ENCODE measurements at regions not wholly inside any gene's neighbourhood (a gene's known extent, or its start where the extent isn't known, plus 50 kb on each side); places are given as distances from the start of the nearest gene placed in this dataset.
"Not testable (repeated sequence)": the region's sequence is repeated elsewhere in the genome, so short reads cannot be mapped to it uniquely, and the experiment has no call there.

- Histone ChIP-seq H3K27me3 (ENCODE audit: control insufficient read depth, insufficient read depth, low read length) (no peaks in the 10 kb centered on the region), H3K27ac (ENCODE audit: low read length) (no peak overlapping the region), H3K9me3 (ENCODE audit: control insufficient read depth, insufficient read depth, low read length) (peaks cover 5% of the 10 kb centered on the region), H3K4me1 (ENCODE audit: control insufficient read depth, insufficient read depth, low read length) (peaks cover 15% of the 10 kb centered on the region), H3K4me3 (ENCODE audit: low read length) (no peak overlapping the region), H3K36me3 (ENCODE audit: control insufficient read depth, insufficient read depth, low read length) (no peaks in the 10 kb centered on the region)
- 87% methylated on average over 18 of the region's 18 CpGs for WGBS (ENCODE audit: insufficient coverage)
- Mint-ChIP-seq H3K27ac (no peak overlapping the region), H3K27me3 (ENCODE audit: low read depth in 2 of 2) (peaks cover 24 to 27% of the 10 kb centered on the region in 2 donors), H3K4me1 (peaks cover 5 to 15% of the 10 kb centered on the region in 2 donors), H3K9me3 (peaks cover 0 to 3% of the 10 kb centered on the region in 2 donors), H3K36me3 (no peaks in the 10 kb centered on the region), H3K4me3 (no peak overlapping the region)
- TF ChIP-seq CTCF (IDR thresholded peaks at IDR 0.05), result no peak
- intact Hi-C loops (cut with micrococcal nuclease), result no loop called here
- DNase-seq (no peak), ATAC-seq (no peak)
These were observed 78.3 kb upstream of the NCOR2 start for GRCh38 chr12:124645530-124646244.

- peaks cover 23 to 43% of the 10 kb centered on the region in 2 donors for H3K27me3 Mint-ChIP-seq (ENCODE audit: low read depth in 2 of 2)
- H3K27ac Mint-ChIP-seq; H3K27me3 ChIP-seq (ENCODE audit: control insufficient read depth, insufficient read depth, low read length); H3K4me3 Mint-ChIP-seq; H3K9me3 Mint-ChIP-seq; H3K36me3 ChIP-seq (ENCODE audit: control insufficient read depth, insufficient read depth, low read length); H3K27ac ChIP-seq (ENCODE audit: low read length); H3K36me3 Mint-ChIP-seq; H3K9me3 ChIP-seq (ENCODE audit: control insufficient read depth, insufficient read depth, low read length); intact Hi-C loops (cut with micrococcal nuclease); ATAC-seq; H3K4me3 ChIP-seq (ENCODE audit: low read length); DNase-seq: not testable (repeated sequence)
- peaks cover 5 to 15% of the 10 kb centered on the region in 2 donors for H3K4me1 Mint-ChIP-seq
- peaks cover 15% of the 10 kb centered on the region for H3K4me1 ChIP-seq (ENCODE audit: control insufficient read depth, insufficient read depth, low read length)
- 98% methylated on average over 6 of the region's 6 CpGs for WGBS (ENCODE audit: insufficient coverage)
These were observed 76.4 kb upstream of the NCOR2 start for GRCh38 chr12:124643768-124644167.

DNA sequence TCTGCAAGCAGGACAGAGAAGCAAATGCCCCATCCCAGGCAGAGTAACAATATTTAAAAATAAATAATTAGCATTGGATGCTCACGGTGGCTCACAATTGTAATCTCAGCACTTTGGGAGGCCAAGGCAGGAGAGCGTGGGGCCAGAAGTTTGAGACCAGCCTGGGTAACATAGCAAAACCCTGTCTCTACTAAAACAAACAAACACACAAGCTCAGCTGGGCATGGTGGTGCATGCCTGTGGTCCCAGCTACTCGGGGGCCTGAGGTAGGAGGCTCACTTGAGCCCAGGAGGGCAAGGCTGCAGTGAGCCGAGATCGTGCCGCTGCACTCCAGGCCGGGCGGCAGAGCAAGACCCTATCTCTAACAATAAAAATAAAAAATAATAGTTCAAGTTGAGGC, 74.7 kb upstream of the NCOR2 start:
- WGBS (ENCODE audit: insufficient coverage), result 94% methylated on average over 8 of the region's 8 CpGs
- no peak overlapping the region for H3K4me3 ChIP-seq (ENCODE audit: low read length)
- Mint-ChIP-seq H3K9me3 (no peaks in the 10 kb centered on the region), H3K4me1 (peaks cover 5 to 15% of the 10 kb centered on the region in 2 donors), H3K27ac (no peak overlapping the region), H3K27me3 (ENCODE audit: low read depth in 2 of 2) (peaks cover 20 to 35% of the 10 kb centered on the region in 2 donors), H3K4me3 (no peak overlapping the region), H3K36me3 (no peaks in the 10 kb centered on the region)
- H3K9me3 ChIP-seq (ENCODE audit: control insufficient read depth, insufficient read depth, low read length), result no peaks in the 10 kb centered on the region
- no peak for DNase-seq
- no peak for ATAC-seq
- H3K27me3 ChIP-seq (ENCODE audit: control insufficient read depth, insufficient read depth, low read length), result no peaks in the 10 kb centered on the region
- no peaks in the 10 kb centered on the region for H3K36me3 ChIP-seq (ENCODE audit: control insufficient read depth, insufficient read depth, low read length)
- intact Hi-C loops (cut with micrococcal nuclease), result no loop called here
- H3K4me1 ChIP-seq (ENCODE audit: control insufficient read depth, insufficient read depth, low read length), result peaks cover 15% of the 10 kb centered on the region
- TF ChIP-seq CTCF (IDR thresholded peaks at IDR 0.05), result no peak
- H3K27ac ChIP-seq (ENCODE audit: low read length), result no peak overlapping the region

GRCh38 chr12:124641591-124641990, 74.2 kb upstream of the NCOR2 start:
- H3K4me3 Mint-ChIP-seq, result no peak overlapping the region
- intact Hi-C loops (cut with micrococcal nuclease), result no loop called here
- no peaks in the 10 kb centered on the region for H3K36me3 ChIP-seq (ENCODE audit: control insufficient read depth, insufficient read depth, low read length)
- peaks cover 5 to 14% of the 10 kb centered on the region in 2 donors for H3K4me1 Mint-ChIP-seq
- H3K36me3 Mint-ChIP-seq, result no peaks in the 10 kb centered on the region
- H3K9me3 Mint-ChIP-seq, result no peaks in the 10 kb centered on the region
- H3K4me3 ChIP-seq (ENCODE audit: low read length), result no peak overlapping the region
- ATAC-seq, result no peak
- peaks cover 20 to 35% of the 10 kb centered on the region in 2 donors for H3K27me3 Mint-ChIP-seq (ENCODE audit: low read depth in 2 of 2)
- no peaks in the 10 kb centered on the region for H3K9me3 ChIP-seq (ENCODE audit: control insufficient read depth, insufficient read depth, low read length)
- H3K27me3 ChIP-seq (ENCODE audit: control insufficient read depth, insufficient read depth, low read length), result no peaks in the 10 kb centered on the region
- WGBS (ENCODE audit: insufficient coverage), result 92% methylated on average over 6 of the region's 6 CpGs
- no peak overlapping the region for H3K27ac ChIP-seq (ENCODE audit: low read length)
- no peak for TF ChIP-seq CTCF (IDR thresholded peaks at IDR 0.05)
- no peak for DNase-seq
- H3K27ac Mint-ChIP-seq, result no peak overlapping the region
- peaks cover 10% of the 10 kb centered on the region for H3K4me1 ChIP-seq (ENCODE audit: control insufficient read depth, insufficient read depth, low read length)
